OCI-LY7 (cell line): ENCODE measurements at regions not wholly inside any gene's neighbourhood (a gene's known extent, or its start where the extent isn't known, plus 50 kb on each side); places are given as distances from the start of the nearest gene placed in this dataset.

Experiments
- BruUV-seq: library from RNA; stranded (reverse); fragments of 400-500 nt; replicated peaks from 2 replicates; lab custom pipeline; 2021; lab: Mats Ljungman, UMichigan
- CTCF ChIA-PET: fragments of 300-600 bp; sonication (Branson Sonifier 250); formaldehyde crosslinking; loops from one replicate; lab custom pipeline; 2022; ENCODE audit warnings: antibody characterized with exemption; ENCODE audit not compliant: unreplicated experiment; lab: Charles Lee
- POLR2A ChIA-PET: fragments of 300-600 bp; sonication (Branson Sonifier 250); formaldehyde crosslinking; loops from one replicate; lab custom pipeline; 2022; ENCODE audit warnings: antibody characterized with exemption; lab: Charles Lee
- DNase-seq: peaks from one replicate; pipeline ENCODE4 v3.0.0-alpha.2; 2015; ENCODE audit warnings: low spot score
- H2AFZ ChIP-seq: fragments of 200-600 bp; sonication (generic), shearing (Covaris generic); 2 replicates; pipeline ENCODE4 v1.6.1; 2014; ENCODE audit warnings: mild to moderate bottlenecking, antibody characterized with exemption, low read length, moderate library complexity
- H3K27ac ChIP-seq: fragments of 200-600 bp; sonication (generic); 2 replicates; pipeline ENCODE4 v1.5.1; 2014; ENCODE audit warnings: mixed run types, low read depth, mild to moderate bottlenecking, moderate library complexity, low read length, inconsistent platforms; ENCODE audit not compliant: poor library complexity, severe bottlenecking
- H3K36me3 ChIP-seq: fragments of 200-600 bp; sonication (generic); 2 replicates; pipeline ENCODE4 v1.6.1; 2014; ENCODE audit warnings: mild to moderate bottlenecking, antibody characterized with exemption, low read length, moderate library complexity, mixed read lengths; ENCODE audit not compliant: insufficient read depth
- H3K4me1 ChIP-seq: fragments of 200-600 bp; sonication (generic); 2 replicates; pipeline ENCODE4 v1.5.1; 2014; ENCODE audit warnings: mild to moderate bottlenecking, low read length; ENCODE audit not compliant: insufficient read depth, poor library complexity, severe bottlenecking
- H3K4me2 ChIP-seq: fragments of 200-600 bp; sonication (generic); 2 replicates; pipeline ENCODE4 v1.6.1; 2014; ENCODE audit warnings: mild to moderate bottlenecking, low read length
- H3K4me3 ChIP-seq: fragments of 200-600 bp; sonication (generic); 2 replicates; pipeline ENCODE4 v1.5.1; 2014; ENCODE audit warnings: mild to moderate bottlenecking, low read depth, low read length; ENCODE audit not compliant: poor library complexity, severe bottlenecking
- H3K79me2 ChIP-seq: fragments of 200-600 bp; sonication (generic); 2 replicates; pipeline ENCODE4 v1.6.1; 2016; ENCODE audit warnings: low read depth, mild to moderate bottlenecking, low read length, moderate library complexity, mixed read lengths; ENCODE audit not compliant: insufficient read depth
- H3K9me2 ChIP-seq: fragments of 200-600 bp; sonication (generic); 2 replicates; pipeline ENCODE4 v1.6.1; 2016; ENCODE audit warnings: mild to moderate bottlenecking, low read length, mixed read lengths; ENCODE audit not compliant: insufficient read depth
- H3K9me3 ChIP-seq: fragments of 200-600 bp; sonication (generic); 2 replicates; pipeline ENCODE4 v1.6.1; 2014; ENCODE audit warnings: mild to moderate bottlenecking, mixed run types, low read length, mixed read lengths
- H4K20me1 ChIP-seq: fragments of 200-600 bp; sonication (generic); 2 replicates; pipeline ENCODE4 v1.6.1; 2014; ENCODE audit warnings: mild to moderate bottlenecking, antibody characterized with exemption, low read length, moderate library complexity, mixed read lengths; ENCODE audit not compliant: insufficient read depth
- CTCF ChIP-seq: fragments of 200-600 bp; sonication (generic); conservative IDR thresholded peaks from 2 replicates; pipeline ENCODE4 v1.5.1; 2014; ENCODE audit warnings: mild to moderate bottlenecking, antibody characterized with exemption, low read length, moderate library complexity, mixed read lengths
- EZH2phosphoT487 ChIP-seq: fragments of 200-600 bp; sonication (generic); IDR thresholded peaks from 2 replicates; pipeline ENCODE4 v1.6.1; 2018; ENCODE audit warnings: low read depth, borderline replicate concordance, mild to moderate bottlenecking, mixed run types, antibody characterized with exemption, low read length, moderate library complexity, mixed read lengths
- intact Hi-C: fragments of 100-400 bp; cut with micrococcal nuclease; formaldehyde crosslinking; loops from one replicate; pipeline ENCODE4 v1.10.0; 2022; ENCODE audit not compliant: unreplicated experiment

- DNase-seq = no peak
- Histone ChIP-seq H3K9me2 (no peaks in the 10 kb centered on the region), H3K4me1 (no peaks in the 10 kb centered on the region), H3K36me3 (0 out of 2 replicates have a peak, but pooled peaks cover 10% of the 10 kb centered on the region), H2AFZ (no peak overlapping the region), H3K4me3 (no peak overlapping the region), H3K4me2 (no peak overlapping the region), H3K27ac (no peak overlapping the region), H3K79me2 (no peaks in the 10 kb centered on the region), H4K20me1 (no peaks in the 10 kb centered on the region), H3K9me3 (no peaks in the 10 kb centered on the region)
- TF ChIP-seq EZH2phosphoT487 = no peak
- no peak for TF ChIP-seq CTCF
- CTCF ChIA-PET = no interaction called here
- no TSS peak for BruUV-seq
- POLR2A ChIA-PET = interaction anchor here (0.6 to 1.2 kb wide), 2 partner anchors 22 to 222 kb away, joined by 3 to 4 read pairs; no protein-coding TSS in a partner anchor
- intact Hi-C loops = no loop called here
Observed at GRCh38 chr22:26735019-26735409, 77.6 kb downstream of the MIAT start.

GRCh38 chr22:26737262-26737661, 79.9 kb downstream of the MIAT start:
- H3K9me3 ChIP-seq = no peaks in the 10 kb centered on the region
- H3K9me2 ChIP-seq = no peaks in the 10 kb centered on the region
- H3K36me3 ChIP-seq = 0 out of 2 replicates have a peak, but pooled peaks cover 6% of the 10 kb centered on the region
- H3K4me2 ChIP-seq = no peak overlapping the region
- no peaks in the 10 kb centered on the region for H3K4me1 ChIP-seq
- POLR2A ChIA-PET = no interaction called here
- no peak overlapping the region for H3K4me3 ChIP-seq
- H3K79me2 ChIP-seq = no peaks in the 10 kb centered on the region
- no peak for DNase-seq
- TF ChIP-seq EZH2phosphoT487 = no peak
- TF ChIP-seq CTCF = no peak
- intact Hi-C loops = no loop called here
- BruUV-seq = no TSS peak
- H2AFZ ChIP-seq = no peak overlapping the region
- CTCF ChIA-PET = no interaction called here
- no peaks in the 10 kb centered on the region for H4K20me1 ChIP-seq
- H3K27ac ChIP-seq = no peak overlapping the region

- Histone ChIP-seq H3K4me3 (no peak overlapping the region), H3K9me3 (no peaks in the 10 kb centered on the region), H4K20me1 (no peaks in the 10 kb centered on the region), H3K36me3 (no peaks in the 10 kb centered on the region), H3K9me2 (no peaks in the 10 kb centered on the region), H3K27ac (no peak overlapping the region), H3K4me2 (no peak overlapping the region), H2AFZ (no peak overlapping the region), H3K4me1 (no peaks in the 10 kb centered on the region), H3K79me2 (no peaks in the 10 kb centered on the region)
- POLR2A ChIA-PET = interaction anchor here (0.6 kb wide), 1 partner anchor 21 kb away, joined by 6 read pairs; no protein-coding TSS in a partner anchor
- intact Hi-C loops = no loop called here
- BruUV-seq = no TSS peak
- no peak for TF ChIP-seq EZH2phosphoT487
- TF ChIP-seq CTCF = no peak
- DNase-seq = no peak
- CTCF ChIA-PET = no interaction called here
Observed at GRCh38 chr22:26740253-26740652, 82.9 kb downstream of the MIAT start.
